Activated CD4-positive, alpha-beta T cell treated with anti-CD3 and anti-CD28 coated beads, Interleukin-2, amount 10 ng/mL, durations not matched to agents 7 days and 5 days (primary cell): ENCODE measurements at regions not wholly inside any gene's neighbourhood (a gene's known extent, or its start where the extent isn't known, plus 50 kb on each side); places are given as distances from the start of the nearest gene placed in this dataset.

Experiments used
- CTCF ChIA-PET: fragments of 350-600 bp; sonication (Branson Sonifier 250); formaldehyde crosslinking; loops from one replicate; lab custom pipeline; 2021; ENCODE audit warnings: antibody characterized with exemption; lab: Charles Lee
- POLR2A ChIA-PET: fragments of 350-600 bp; sonication (Branson Sonifier 250); formaldehyde crosslinking; loops from one replicate; lab custom pipeline; 2021; ENCODE audit warnings: antibody characterized with exemption; lab: Charles Lee
- DNase-seq: peaks from one replicate; pipeline ENCODE4 v3.0.0-alpha.2; 2020
- H3K27ac Mint-ChIP-seq: one replicate; pipeline ENCODE4 v1.8.0; 2021; ENCODE audit warnings: mild to moderate bottlenecking, moderate library complexity, mixed read lengths
- H3K27me3 Mint-ChIP-seq: one replicate; pipeline ENCODE4 v1.8.0; 2021; ENCODE audit warnings: mixed read lengths
- H3K36me3 Mint-ChIP-seq: one replicate; pipeline ENCODE4 v1.8.0; 2021; ENCODE audit warnings: low read depth, mixed read lengths
- H3K4me1 Mint-ChIP-seq: one replicate; pipeline ENCODE4 v1.8.0; 2021; ENCODE audit warnings: mixed read lengths
- H3K4me3 Mint-ChIP-seq: one replicate; pipeline ENCODE4 v1.8.0; 2021; ENCODE audit warnings: mild to moderate bottlenecking, moderate library complexity, mixed read lengths
- H3K9me3 Mint-ChIP-seq: one replicate; pipeline ENCODE4 v1.8.0; 2021; ENCODE audit warnings: mixed read lengths

DNA sequence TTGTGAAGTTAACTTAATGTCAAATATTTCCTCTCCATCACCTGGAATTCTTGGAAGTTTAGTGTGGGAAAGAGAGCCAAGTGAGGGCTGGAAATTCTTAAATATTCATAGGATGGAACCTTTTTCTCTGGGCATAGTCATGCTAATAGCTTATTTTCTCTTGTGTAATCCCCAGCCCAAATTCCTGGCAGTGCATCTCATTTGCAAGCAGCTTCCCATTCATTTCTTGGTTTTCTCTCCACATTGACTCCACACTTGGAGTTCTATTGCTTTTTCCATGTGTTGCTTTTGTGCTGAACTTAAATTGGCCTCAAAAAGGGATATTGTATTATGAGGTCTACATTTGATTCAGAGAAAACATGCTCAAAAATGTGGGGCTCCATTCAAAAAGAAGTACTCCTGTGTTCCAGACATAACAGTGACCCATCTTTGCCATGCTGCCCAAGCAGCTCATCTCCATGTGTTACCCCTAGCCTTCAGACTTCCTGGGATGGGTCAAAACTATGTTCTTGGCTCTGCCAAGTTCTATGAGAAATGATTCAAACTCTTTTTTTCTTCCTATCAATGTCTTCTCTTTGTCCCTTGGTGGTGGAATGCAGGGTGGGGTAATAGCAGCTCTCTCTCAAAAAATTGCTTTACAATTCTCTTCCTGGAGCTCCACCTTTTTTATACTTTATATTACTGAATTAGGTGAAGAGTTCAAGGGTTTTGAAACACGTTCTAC is 2471.5 kb downstream of the PCDH9 start:
- H3K27ac Mint-ChIP-seq = no peak overlapping the region
- peaks cover 8% of the 10 kb centered on the region for H3K9me3 Mint-ChIP-seq
- H3K27me3 Mint-ChIP-seq = no peaks in the 10 kb centered on the region
- no peak overlapping the region for H3K4me3 Mint-ChIP-seq
- no peaks in the 10 kb centered on the region for H3K36me3 Mint-ChIP-seq
- ChIA-PET POLR2A (no interaction called here), CTCF (interaction anchor here (0.7 kb wide), 1 partner anchor 797 kb away, joined by 3 read pairs; no protein-coding TSS in a partner anchor)
- no peak for DNase-seq
- no peaks in the 10 kb centered on the region for H3K4me1 Mint-ChIP-seq

- Mint-ChIP-seq H3K4me3 (no peak overlapping the region), H3K36me3 (no peaks in the 10 kb centered on the region), H3K27me3 (no peaks in the 10 kb centered on the region), H3K9me3 (peaks cover 6% of the 10 kb centered on the region), H3K4me1 (no peaks in the 10 kb centered on the region), H3K27ac (no peak overlapping the region)
- POLR2A ChIA-PET = no interaction called here
- no peak for DNase-seq
- CTCF ChIA-PET = no interaction called here
Observed at GRCh38 chr13:64756621-64757020, 2473.5 kb downstream of the PCDH9 start.

- H3K4me1 Mint-ChIP-seq = no peaks in the 10 kb centered on the region
- no peaks in the 10 kb centered on the region for H3K36me3 Mint-ChIP-seq
- ChIA-PET POLR2A (no interaction called here), CTCF (no interaction called here)
- no peak overlapping the region for H3K27ac Mint-ChIP-seq
- H3K27me3 Mint-ChIP-seq = no peaks in the 10 kb centered on the region
- peaks cover 8% of the 10 kb centered on the region for H3K9me3 Mint-ChIP-seq
- no peak for DNase-seq
- H3K4me3 Mint-ChIP-seq = no peak overlapping the region
Observed at GRCh38 chr13:64755961-64756360, 2474.2 kb downstream of the PCDH9 start.

GRCh38 chr13:64753233-64754000 is 2476.7 kb downstream of the PCDH9 start:
- H3K4me1 Mint-ChIP-seq = no peaks in the 10 kb centered on the region
- ChIA-PET POLR2A (no interaction called here), CTCF (interaction anchor here (0.7 kb wide), 1 partner anchor 315 kb away, joined by 3 read pairs; no protein-coding TSS in a partner anchor)
- H3K4me3 Mint-ChIP-seq = no peak overlapping the region
- no peak overlapping the region for H3K27ac Mint-ChIP-seq
- H3K9me3 Mint-ChIP-seq = peaks cover 14% of the 10 kb centered on the region
- H3K36me3 Mint-ChIP-seq = no peaks in the 10 kb centered on the region
- H3K27me3 Mint-ChIP-seq = no peaks in the 10 kb centered on the region
- no peak for DNase-seq

- Mint-ChIP-seq H3K36me3 (no peaks in the 10 kb centered on the region), H3K4me1 (no peaks in the 10 kb centered on the region), H3K4me3 (no peak overlapping the region), H3K27me3 (no peaks in the 10 kb centered on the region), H3K9me3 (peaks cover 8% of the 10 kb centered on the region), H3K27ac (no peak overlapping the region)
- POLR2A ChIA-PET = no interaction called here
- DNase-seq = no peak
- CTCF ChIA-PET = no interaction called here
Observed at GRCh38 chr13:64749301-64749700, 2480.8 kb downstream of the PCDH9 start.

DNA sequence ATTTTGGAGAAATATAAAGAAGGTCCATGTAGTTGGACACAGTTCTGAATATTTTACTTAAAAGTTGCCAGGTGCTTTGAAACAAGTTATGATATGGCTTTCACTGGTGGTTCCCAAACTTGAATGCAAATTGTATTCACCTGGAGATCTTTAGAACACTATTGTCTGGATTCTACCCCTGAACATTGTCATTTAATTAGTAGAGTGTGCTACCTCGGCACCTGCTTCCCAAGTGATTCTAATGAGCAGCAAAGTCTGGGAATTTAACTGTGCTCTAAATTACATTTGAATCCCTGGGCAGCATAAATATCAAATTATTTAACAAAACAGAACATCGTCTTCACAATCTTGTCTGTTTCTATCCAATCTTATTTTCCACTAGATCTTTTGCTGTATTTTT is 2483.3 kb downstream of the PCDH9 start:
- Mint-ChIP-seq H3K27me3 (no peaks in the 10 kb centered on the region), H3K36me3 (no peaks in the 10 kb centered on the region), H3K4me3 (no peak overlapping the region), H3K27ac (no peak overlapping the region), H3K9me3 (peaks cover 16% of the 10 kb centered on the region), H3K4me1 (no peaks in the 10 kb centered on the region)
- DNase-seq = no peak
- ChIA-PET CTCF (no interaction called here), POLR2A (no interaction called here)

- ChIA-PET POLR2A (no interaction called here), CTCF (no interaction called here)
- no peak for DNase-seq
- no peaks in the 10 kb centered on the region for H3K36me3 Mint-ChIP-seq
- no peaks in the 10 kb centered on the region for H3K4me1 Mint-ChIP-seq
- no peak overlapping the region for H3K4me3 Mint-ChIP-seq
- no peak overlapping the region for H3K27ac Mint-ChIP-seq
- peaks cover 19% of the 10 kb centered on the region for H3K9me3 Mint-ChIP-seq
- no peaks in the 10 kb centered on the region for H3K27me3 Mint-ChIP-seq
Observed at GRCh38 chr13:64740493-64740892, 2489.6 kb downstream of the PCDH9 start.

DNA sequence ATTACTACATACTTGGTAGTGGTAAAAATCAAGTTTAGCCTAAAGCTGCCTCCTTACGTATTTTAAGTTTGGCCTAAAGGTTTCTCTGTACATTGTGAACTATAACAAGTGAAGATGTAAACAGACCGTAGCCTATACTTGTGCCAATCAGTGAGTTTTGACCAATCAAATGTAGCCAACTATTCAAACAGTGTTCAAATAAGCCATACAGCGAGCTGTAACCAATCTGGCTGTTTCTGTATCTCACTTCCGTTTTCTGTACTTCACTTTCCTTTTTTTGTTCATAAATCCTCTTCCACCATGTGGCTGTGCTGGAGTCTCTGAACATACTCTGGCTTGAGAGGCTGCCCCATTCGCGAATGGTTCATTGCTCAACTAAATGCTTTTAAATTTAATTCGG is 2504.6 kb downstream of the PCDH9 start:
- H3K4me3 Mint-ChIP-seq = no peak overlapping the region
- CTCF ChIA-PET = no interaction called here
- no peak for DNase-seq
- peaks cover 6% of the 10 kb centered on the region for H3K9me3 Mint-ChIP-seq
- H3K27ac Mint-ChIP-seq = no peak overlapping the region
- no peaks in the 10 kb centered on the region for H3K27me3 Mint-ChIP-seq
- POLR2A ChIA-PET = no interaction called here
- H3K4me1 Mint-ChIP-seq = no peaks in the 10 kb centered on the region
- H3K36me3 Mint-ChIP-seq = no peaks in the 10 kb centered on the region

DNA sequence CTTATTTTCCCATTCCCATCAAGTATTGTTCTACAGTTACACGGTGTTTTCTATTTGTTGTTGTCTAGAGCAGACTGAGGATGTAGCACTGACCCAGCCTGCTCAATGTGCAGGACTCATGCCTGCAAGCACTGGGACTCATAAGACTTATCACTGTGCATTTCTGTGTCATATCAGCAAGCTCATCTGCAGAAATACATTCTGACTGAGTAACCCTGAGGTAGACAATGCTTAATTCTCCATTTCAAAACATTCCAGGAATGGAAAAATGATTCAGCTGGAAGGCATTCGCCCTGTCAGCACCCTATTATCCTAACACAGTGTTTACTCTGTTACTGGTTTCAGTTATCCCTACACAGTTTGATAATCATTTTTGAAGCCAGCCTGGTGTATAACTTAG is 2506.4 kb downstream of the PCDH9 start:
- Mint-ChIP-seq H3K36me3 (no peaks in the 10 kb centered on the region), H3K27me3 (no peaks in the 10 kb centered on the region), H3K27ac (no peak overlapping the region), H3K9me3 (peaks cover 2% of the 10 kb centered on the region), H3K4me3 (no peak overlapping the region), H3K4me1 (no peaks in the 10 kb centered on the region)
- ChIA-PET POLR2A (no interaction called here), CTCF (no interaction called here)
- DNase-seq = no peak

- H3K36me3 Mint-ChIP-seq = no peaks in the 10 kb centered on the region
- ChIA-PET CTCF (no interaction called here), POLR2A (no interaction called here)
- H3K27me3 Mint-ChIP-seq = no peaks in the 10 kb centered on the region
- H3K4me1 Mint-ChIP-seq = no peaks in the 10 kb centered on the region
- H3K4me3 Mint-ChIP-seq = no peak overlapping the region
- H3K9me3 Mint-ChIP-seq = peaks cover 1% of the 10 kb centered on the region
- no peak for DNase-seq
- H3K27ac Mint-ChIP-seq = no peak overlapping the region
Observed at GRCh38 chr13:64718116-64718515, 2512.0 kb downstream of the PCDH9 start.

DNA sequence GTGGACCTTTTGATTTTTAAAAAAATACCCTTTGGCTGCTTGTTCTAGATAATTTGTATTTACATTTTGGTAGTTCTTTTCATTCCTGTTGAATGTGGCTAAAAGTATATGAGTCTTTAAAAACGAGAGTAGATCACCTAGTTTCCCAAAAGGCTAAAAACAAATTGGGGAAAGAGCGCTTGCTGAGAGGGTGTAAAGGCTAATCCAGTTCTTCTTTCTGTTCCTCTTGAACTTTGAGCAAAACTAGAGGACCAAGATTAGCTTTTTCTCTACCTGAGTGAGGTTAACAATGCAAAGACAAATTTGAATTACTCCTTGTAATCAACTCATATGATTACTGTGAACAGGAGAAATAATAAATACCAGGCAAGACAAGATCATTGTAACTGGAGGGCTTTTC is 2513.2 kb downstream of the PCDH9 start:
- no peaks in the 10 kb centered on the region for H3K4me1 Mint-ChIP-seq
- H3K9me3 Mint-ChIP-seq = peaks cover 1% of the 10 kb centered on the region
- no peaks in the 10 kb centered on the region for H3K36me3 Mint-ChIP-seq
- H3K27ac Mint-ChIP-seq = no peak overlapping the region
- no peak for DNase-seq
- no peaks in the 10 kb centered on the region for H3K27me3 Mint-ChIP-seq
- POLR2A ChIA-PET = no interaction called here
- H3K4me3 Mint-ChIP-seq = no peak overlapping the region
- CTCF ChIA-PET = no interaction called here

DNA sequence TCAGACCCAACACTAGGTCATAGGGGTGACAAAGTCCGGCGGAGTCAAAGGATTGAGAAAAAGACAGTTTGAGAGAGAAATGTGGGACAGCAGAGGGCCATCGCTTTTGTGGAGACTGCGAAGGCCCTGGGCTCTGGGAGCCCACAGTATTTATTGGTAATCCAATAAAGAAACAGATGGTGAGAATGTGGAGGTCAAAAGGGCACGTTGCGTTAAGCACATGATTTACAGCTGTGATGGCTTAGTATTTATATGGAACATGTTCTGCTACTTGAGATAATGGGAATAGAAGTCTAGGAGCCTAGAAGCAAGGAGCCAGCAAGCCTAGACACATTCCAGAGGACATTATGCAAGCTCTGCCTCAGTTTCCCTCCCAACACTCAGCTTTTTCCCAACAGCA is 2521.1 kb downstream of the PCDH9 start:
- H3K27me3 Mint-ChIP-seq = no peaks in the 10 kb centered on the region
- no peaks in the 10 kb centered on the region for H3K4me1 Mint-ChIP-seq
- no peak for DNase-seq
- no peak overlapping the region for H3K4me3 Mint-ChIP-seq
- H3K9me3 Mint-ChIP-seq = peaks cover 12% of the 10 kb centered on the region
- CTCF ChIA-PET = no interaction called here
- POLR2A ChIA-PET = no interaction called here
- H3K36me3 Mint-ChIP-seq = no peaks in the 10 kb centered on the region
- H3K27ac Mint-ChIP-seq = no peak overlapping the region

DNA sequence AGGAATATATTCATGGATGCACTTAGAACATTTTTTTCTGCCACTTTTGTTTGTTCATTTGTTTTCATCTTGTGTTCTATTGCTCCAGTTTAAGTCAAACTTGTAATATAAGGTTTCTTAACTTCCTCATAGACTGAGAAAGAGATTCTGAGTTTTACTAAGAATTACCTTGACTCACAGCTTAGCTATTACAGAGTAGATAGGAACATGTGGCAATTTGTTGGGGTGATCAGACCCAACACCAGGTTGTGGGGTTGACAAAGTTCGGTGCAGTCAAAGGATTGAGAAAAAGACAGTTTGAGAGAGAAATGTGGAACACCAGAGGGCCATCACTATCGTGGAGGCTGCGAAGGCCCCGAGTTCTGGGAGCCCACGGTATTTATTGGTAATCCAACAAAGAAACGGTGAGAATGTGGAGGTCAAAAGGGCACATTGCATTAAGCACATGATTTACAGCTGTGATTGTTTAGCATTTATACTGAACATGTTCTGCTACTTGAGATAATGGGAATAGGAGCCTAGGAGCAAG is 2526.0 kb downstream of the PCDH9 start:
- ChIA-PET POLR2A (no interaction called here), CTCF (no interaction called here)
- peaks cover 9% of the 10 kb centered on the region for H3K9me3 Mint-ChIP-seq
- no peak for DNase-seq
- no peaks in the 10 kb centered on the region for H3K36me3 Mint-ChIP-seq
- no peak overlapping the region for H3K4me3 Mint-ChIP-seq
- H3K4me1 Mint-ChIP-seq = no peaks in the 10 kb centered on the region
- no peak overlapping the region for H3K27ac Mint-ChIP-seq
- H3K27me3 Mint-ChIP-seq = no peaks in the 10 kb centered on the region
